ENCODE measurements at regions not wholly inside any gene's neighbourhood (a gene's known extent, or its start where the extent isn't known, plus 50 kb on each side); places are given as distances from the start of the nearest gene placed in this dataset.

DNA sequence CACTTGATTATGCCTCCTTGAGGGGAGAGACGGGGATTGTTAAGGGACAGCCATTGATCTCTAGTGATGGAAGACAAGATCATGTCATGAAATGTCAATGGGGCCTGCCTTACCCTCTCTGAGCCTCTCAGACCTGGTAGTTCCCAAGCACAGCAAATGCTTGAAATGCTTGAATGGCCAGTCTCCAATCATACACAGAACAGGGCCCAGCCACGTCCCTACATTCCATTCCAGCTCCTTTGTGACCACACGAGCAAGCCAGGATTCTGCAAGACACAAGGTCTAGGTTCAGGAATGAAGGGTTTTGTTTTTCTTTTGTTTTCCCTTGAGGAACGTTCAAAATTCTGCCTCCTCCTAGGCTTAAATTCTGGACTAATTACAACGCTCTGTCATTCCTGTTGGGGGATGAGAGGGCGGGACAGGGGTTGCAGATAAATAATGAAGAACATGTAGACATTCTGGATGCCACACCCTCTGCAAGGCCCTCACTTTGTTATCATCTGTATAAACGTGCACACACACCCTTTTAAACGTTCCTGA is 98.1 kb upstream of the YPEL5 start:
- TF ChIP-seq, protein P1, sequence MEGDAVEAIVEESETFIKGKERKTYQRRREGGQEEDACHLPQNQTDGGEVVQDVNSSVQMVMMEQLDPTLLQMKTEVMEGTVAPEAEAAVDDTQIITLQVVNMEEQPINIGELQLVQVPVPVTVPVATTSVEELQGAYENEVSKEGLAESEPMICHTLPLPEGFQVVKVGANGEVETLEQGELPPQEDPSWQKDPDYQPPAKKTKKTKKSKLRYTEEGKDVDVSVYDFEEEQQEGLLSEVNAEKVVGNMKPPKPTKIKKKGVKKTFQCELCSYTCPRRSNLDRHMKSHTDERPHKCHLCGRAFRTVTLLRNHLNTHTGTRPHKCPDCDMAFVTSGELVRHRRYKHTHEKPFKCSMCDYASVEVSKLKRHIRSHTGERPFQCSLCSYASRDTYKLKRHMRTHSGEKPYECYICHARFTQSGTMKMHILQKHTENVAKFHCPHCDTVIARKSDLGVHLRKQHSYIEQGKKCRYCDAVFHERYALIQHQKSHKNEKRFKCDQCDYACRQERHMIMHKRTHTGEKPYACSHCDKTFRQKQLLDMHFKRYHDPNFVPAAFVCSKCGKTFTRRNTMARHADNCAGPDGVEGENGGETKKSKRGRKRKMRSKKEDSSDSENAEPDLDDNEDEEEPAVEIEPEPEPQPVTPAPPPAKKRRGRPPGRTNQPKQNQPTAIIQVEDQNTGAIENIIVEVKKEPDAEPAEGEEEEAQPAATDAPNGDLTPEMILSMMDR (conservative IDR thresholded peaks at IDR 0.05), result no peak
- TF ChIP-seq EZH2 (IDR thresholded peaks at IDR 0.05; ENCODE audit: low read depth), result no peak

All from PC-9 (cell line).